ENCODE measurements at regions not wholly inside any gene's neighbourhood (a gene's known extent, or its start where the extent isn't known, plus 50 kb on each side); places are given as distances from the start of the nearest gene placed in this dataset.

DNA sequence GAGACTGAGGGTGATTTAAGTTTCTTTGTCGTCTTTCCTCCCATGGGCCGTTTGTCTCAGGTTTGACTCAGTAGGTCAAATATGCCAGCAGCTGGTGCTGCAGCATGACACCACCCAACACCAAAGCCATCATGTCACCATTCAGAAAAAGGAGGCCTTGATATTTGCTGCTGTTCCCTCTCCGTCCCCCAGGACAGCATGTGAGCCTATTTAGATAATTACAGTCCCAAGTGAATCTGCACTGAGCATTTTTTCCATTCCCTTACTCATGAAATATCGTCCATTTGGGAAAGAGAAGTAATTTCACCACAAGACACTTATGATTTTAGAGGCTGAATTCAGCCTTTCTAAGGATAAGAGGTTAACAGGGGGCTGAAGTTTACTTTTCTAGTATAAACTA, 62.2 kb upstream of the ADORA2B start:
- TF ChIP-seq CTCF (optimal IDR thresholded peaks at IDR 0.05 in 1 of 3, IDR thresholded peaks at IDR 0.05 in 1 of 3, conservative IDR thresholded peaks at IDR 0.05 in 1 of 3; ENCODE audit: extremely low read depth in 1 of 3, insufficient read depth in 2 of 3, low read length in 3 of 3) (no peak), EZH2 (IDR thresholded peaks at IDR 0.05; ENCODE audit: low read length) (no peak)
